SK-N-MC (cell line): ENCODE measurements at regions not wholly inside any gene's neighbourhood (a gene's known extent, or its start where the extent isn't known, plus 50 kb on each side); places are given as distances from the start of the nearest gene placed in this dataset.
"Not testable (repeated sequence)": the region's sequence is repeated elsewhere in the genome, so short reads cannot be mapped to it uniquely, and the experiment has no call there.

Experiments
- DNase-seq: peaks from one replicate; pipeline ENCODE4 v3.0.0-alpha.2; 2011; ENCODE audit warnings: low read depth, low spot score
- H3K27ac ChIP-seq: fragments of 200-600 bp; sonication (generic); 2 replicates; pipeline ENCODE4 v1.5.1; 2016; ENCODE audit warnings: mixed run types
- H3K36me3 ChIP-seq: fragments of 200-600 bp; sonication (generic); 2 replicates; pipeline ENCODE4 v1.6.1; 2017; ENCODE audit warnings: antibody characterized with exemption, low read length, mixed read lengths; ENCODE audit not compliant: insufficient read depth
- H3K4me3 ChIP-seq: fragments of 200-600 bp; sonication (generic); 2 replicates; pipeline ENCODE4 v1.5.1; 2016
- H3K9ac ChIP-seq: fragments of 200-600 bp; sonication (generic); 2 replicates; pipeline ENCODE4 v1.8.0; 2017; ENCODE audit warnings: mixed run types, mixed read lengths; ENCODE audit not compliant: insufficient read length
- H3K9me3 ChIP-seq: fragments of 200-600 bp; sonication (generic); 2 replicates; pipeline ENCODE4 v1.6.1; 2017; ENCODE audit warnings: low read depth, mild to moderate bottlenecking, antibody characterized with exemption, low read length, moderate library complexity, mixed read lengths
- EZH2 ChIP-seq: fragments of 200-600 bp; sonication (generic); IDR thresholded peaks from one replicate; pipeline ENCODE4 v1.6.1; 2017; ENCODE audit warnings: antibody characterized with exemption
- FOXP2 ChIP-seq: optimal IDR thresholded peaks from 2 replicates; pipeline ENCODE3; 2011; ENCODE audit warnings: mild to moderate bottlenecking, moderate library complexity; ENCODE audit not compliant: insufficient read depth; ENCODE audit errors: extremely low read length, control extremely low read depth
- POLR2AphosphoS5 ChIP-seq: IDR thresholded peaks from 2 replicates; pipeline ENCODE4 v1.6.1; 2012; ENCODE audit warnings: mild to moderate bottlenecking, low read depth, low read length, borderline replicate concordance

DNA sequence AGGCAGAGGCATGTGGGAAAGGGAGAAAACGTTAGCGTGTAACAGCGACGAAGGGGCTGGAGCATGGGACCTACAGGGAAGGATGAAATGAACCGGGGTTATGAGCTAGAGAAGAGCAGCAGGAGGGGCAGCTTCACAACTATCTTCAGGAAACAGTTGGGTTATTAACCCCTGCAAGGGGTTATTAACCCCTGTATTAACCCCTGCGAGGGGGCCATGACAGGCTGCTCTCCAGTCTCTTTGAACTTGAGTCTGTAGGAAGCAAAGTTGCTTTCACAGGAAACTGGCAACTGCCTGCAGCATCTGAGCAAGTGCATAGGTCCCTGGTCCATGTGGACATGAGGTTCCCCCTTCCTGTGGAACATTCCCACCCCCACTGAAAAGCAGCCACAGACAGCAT is 119.2 kb upstream of the CRHR1 start:
- no peak for DNase-seq
- H3K9me3 ChIP-seq, result no peaks in the 10 kb centered on the region
- no peak overlapping the region for H3K27ac ChIP-seq
- H3K36me3 ChIP-seq, result no peaks in the 10 kb centered on the region
- no peak overlapping the region for H3K4me3 ChIP-seq
- H3K9ac ChIP-seq, result no peak overlapping the region
- TF ChIP-seq FOXP2 (no peak), EZH2 (no peak), POLR2AphosphoS5 (no peak)

DNA sequence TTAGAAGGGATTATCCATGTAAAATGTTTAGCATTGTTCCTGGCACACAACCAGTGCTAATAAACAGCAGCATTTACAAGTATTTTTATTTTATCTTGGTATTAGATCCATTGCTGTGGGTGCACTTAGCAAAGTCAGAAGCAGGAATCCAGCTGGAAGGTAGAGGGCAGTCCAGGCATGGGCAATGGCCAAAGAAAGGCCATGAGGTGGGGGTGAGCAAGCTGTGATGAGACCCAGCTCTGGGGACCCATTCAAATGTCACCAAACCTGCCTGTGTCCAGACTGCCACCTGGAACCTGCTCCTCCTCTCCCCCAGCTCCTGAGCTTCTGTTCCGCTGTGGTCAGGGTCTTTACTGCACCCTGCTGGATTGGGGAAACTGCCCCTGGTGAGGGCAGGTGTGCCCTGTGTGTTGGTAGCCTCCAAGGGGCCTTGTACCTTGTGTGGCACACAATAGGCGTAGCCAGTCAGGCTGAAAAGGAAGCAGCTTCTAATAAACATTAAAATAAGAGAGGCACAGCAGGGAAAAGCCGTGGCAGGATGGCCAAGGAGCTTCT is 118.0 kb upstream of the CRHR1 start:
- TF ChIP-seq EZH2 (no peak), FOXP2 (no peak), POLR2AphosphoS5 (no peak)
- no peaks in the 10 kb centered on the region for H3K9me3 ChIP-seq

DNA sequence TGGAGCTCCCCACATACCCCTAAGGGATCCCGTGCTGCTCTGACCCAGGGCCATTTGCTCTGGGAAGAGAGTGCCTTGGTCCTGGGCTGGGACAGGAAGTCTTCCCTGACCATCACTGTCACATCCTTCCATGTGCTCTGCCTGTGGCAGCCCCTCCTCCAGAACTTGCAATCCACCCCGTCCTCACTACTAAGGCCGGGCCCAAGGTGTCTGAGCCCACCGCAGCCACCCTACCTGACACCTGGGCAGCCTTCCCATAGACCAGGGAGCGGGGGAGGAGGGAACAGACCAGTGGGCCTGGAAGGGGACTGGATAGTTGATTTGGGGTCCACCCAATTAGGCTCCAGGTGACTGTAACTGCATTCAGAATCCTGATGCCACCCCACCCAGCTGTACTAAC is 117.5 kb upstream of the CRHR1 start:
- Histone ChIP-seq H3K9ac (no peak overlapping the region), H3K9me3 (no peaks in the 10 kb centered on the region), H3K4me3 (no peak overlapping the region), H3K36me3 (no peaks in the 10 kb centered on the region), H3K27ac (no peak overlapping the region)
- TF ChIP-seq POLR2AphosphoS5, result no peak
- DNase-seq, result no peak

More for the DNA sequence above, 118.0 kb upstream of the CRHR1 start:
- no peak for DNase-seq
- no peak overlapping the region for H3K27ac ChIP-seq
- H3K9ac ChIP-seq, result no peak overlapping the region
- no peak overlapping the region for H3K4me3 ChIP-seq
- H3K36me3 ChIP-seq, result no peaks in the 10 kb centered on the region

DNA sequence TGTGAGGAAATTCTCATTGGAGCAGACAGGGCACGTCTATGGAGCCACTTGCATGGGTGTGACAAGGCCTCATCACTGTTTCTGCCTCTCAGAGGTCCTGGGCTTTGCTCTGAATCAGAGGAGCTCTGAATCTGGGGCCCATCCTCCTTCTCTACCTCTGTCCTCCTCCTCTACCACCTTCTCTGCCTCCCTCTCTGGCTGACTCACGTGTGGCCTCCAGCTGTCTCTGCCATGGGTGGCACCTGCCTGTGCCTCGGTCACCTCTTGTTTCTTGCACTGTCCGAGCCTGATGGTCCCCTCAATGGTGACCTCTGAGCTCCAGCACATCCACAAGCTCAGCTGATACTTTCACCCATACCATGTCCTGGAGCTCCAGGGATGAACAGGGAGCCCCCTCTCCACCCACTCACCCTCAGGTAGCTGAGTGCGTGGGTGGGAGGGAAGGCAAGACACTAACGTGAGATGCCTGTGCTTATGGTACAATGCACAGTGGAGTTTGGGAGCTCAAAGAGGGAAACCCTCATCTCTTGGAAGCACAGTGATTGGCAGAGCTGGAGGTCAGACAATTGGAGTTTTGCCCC is 116.4 kb upstream of the CRHR1 start:
- no peak for DNase-seq
- Histone ChIP-seq H3K9me3 (no peaks in the 10 kb centered on the region), H3K4me3 (no peak overlapping the region), H3K36me3 (no peaks in the 10 kb centered on the region), H3K9ac (no peak overlapping the region), H3K27ac (no peak overlapping the region)
- TF ChIP-seq POLR2AphosphoS5 (no peak), FOXP2 (no peak), EZH2 (no peak)

DNA sequence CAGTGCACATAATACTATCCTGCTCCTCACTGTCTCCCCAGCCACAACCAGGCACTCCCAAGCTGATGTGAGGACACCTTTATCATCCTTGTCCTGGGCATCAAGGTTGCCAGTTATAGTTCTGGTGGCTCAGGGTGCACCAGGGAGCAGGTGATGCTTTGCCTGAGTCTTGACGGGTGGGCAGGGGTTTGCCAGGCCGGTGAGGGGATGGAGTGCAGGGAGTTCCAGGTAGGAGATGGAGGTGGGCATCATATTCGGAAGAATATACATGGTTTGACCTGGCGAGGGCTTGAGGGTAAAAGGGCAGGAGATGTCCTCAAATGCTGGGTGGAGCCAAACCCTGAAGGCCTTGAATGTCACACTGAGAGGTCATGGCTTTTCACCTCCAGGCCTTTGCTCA is 115.8 kb upstream of the CRHR1 start:
- no peak overlapping the region for H3K27ac ChIP-seq

DNA sequence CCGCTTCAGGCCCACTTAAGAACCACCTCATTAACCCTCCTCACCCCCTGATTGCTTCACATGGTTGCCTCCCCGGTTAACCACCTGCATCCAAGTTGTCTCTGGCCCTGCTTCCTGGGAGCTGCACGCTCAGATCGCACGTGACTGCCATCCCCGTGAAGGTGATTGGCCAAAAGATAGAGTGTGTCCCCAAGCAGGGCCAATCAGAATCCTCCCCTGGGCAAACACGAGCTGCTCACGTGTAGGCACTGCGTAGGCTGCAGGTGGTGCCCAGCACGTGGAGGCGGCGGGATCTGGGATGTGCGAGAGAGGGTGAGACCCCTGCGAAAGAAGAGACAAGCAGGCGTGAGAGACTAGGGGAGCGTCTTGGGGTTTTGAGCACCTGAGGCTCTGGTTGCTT is 111.8 kb upstream of the CRHR1 start:
- Histone ChIP-seq H3K9me3 (no peaks in the 10 kb centered on the region), H3K36me3 (no peaks in the 10 kb centered on the region), H3K4me3 (no peak overlapping the region), H3K9ac (no peak overlapping the region), H3K27ac (no peak overlapping the region)
- TF ChIP-seq FOXP2, result no peak
- TF ChIP-seq POLR2AphosphoS5, result no peak
- TF ChIP-seq EZH2, result no peak
- DNase-seq, result no peak

More for the DNA sequence above, 115.8 kb upstream of the CRHR1 start:
- H3K9me3 ChIP-seq, result no peaks in the 10 kb centered on the region
- no peaks in the 10 kb centered on the region for H3K36me3 ChIP-seq
- no peak overlapping the region for H3K4me3 ChIP-seq
- H3K9ac ChIP-seq, result no peak overlapping the region
- TF ChIP-seq EZH2, result no peak
- TF ChIP-seq POLR2AphosphoS5, result no peak
- TF ChIP-seq FOXP2, result no peak
- no peak for DNase-seq

DNA sequence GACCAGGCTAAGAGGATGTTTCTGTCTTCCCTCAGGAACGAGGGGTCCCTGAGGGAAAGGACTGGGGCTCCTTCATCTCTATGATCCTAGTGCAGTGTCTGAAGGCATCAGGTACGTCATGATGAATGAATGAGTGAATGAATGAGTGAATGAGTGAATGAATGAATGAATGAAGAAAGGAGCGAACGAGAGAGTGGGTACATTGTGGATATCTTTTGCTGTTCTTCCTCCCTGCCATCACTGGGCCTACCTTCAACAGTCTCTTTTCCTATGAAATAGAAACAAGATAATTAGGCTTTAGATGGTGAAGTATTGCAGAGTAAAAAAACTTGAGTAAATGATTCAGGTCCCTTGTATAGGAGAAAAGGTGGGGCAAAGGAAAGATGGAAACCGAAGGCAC is 111.3 kb upstream of the CRHR1 start:
- Histone ChIP-seq H3K36me3 (no peaks in the 10 kb centered on the region), H3K9me3 (no peaks in the 10 kb centered on the region), H3K4me3 (no peak overlapping the region), H3K9ac (no peak overlapping the region), H3K27ac (no peak overlapping the region)
- TF ChIP-seq EZH2 (no peak), FOXP2 (no peak), POLR2AphosphoS5 (no peak)
- no peak for DNase-seq

DNA sequence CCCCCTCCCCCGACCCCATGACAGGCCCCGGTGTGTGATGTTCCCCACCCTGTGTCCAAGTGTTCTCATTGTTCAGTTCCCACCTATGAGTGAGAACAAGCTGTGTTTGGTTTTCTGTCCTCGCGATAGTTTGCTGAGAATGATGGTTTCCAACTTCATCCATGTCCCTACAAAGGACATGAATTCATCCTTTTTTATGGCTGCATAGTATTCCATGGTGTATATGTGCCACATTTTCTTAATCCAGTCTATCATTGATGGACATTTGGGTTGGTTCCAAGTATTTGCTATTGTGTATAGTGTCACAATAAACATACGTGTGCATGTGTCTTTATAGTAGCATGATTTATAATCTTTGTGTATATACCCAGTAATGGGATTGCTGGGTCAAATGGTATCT is 110.4 kb upstream of the CRHR1 start:
- not testable (repeated sequence) for DNase-seq, H3K36me3 ChIP-seq, H3K27ac ChIP-seq, H3K9me3 ChIP-seq, H3K9ac ChIP-seq, H3K4me3 ChIP-seq

DNA sequence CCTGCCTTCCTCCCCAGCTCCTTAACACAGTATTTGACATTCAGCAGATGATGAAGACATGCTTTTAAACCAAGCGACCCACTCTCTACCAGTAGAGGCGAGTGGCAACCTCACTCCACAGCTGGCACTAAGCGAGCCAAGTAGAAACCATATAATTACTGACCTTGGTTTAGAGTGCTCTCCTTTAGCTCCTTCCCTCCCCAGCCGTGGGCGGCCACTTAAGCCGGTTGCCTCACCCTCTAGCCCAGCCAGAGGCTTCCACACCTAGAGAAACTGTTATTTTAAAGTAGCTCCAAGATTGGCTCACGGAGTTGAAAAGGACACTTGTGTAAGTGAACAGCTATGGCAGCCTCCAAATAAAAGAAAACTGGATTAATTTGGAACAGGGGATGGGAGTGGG is 109.1 kb upstream of the CRHR1 start:
- TF ChIP-seq FOXP2 (no peak), EZH2 (no peak), POLR2AphosphoS5 (no peak)
- H3K9ac ChIP-seq, result no peak overlapping the region

More for the DNA sequence above, 109.1 kb upstream of the CRHR1 start:
- H3K36me3 ChIP-seq, result no peaks in the 10 kb centered on the region
- H3K9me3 ChIP-seq, result no peaks in the 10 kb centered on the region
- no peak overlapping the region for H3K4me3 ChIP-seq
- DNase-seq, result no peak
- no peak overlapping the region for H3K27ac ChIP-seq
